Activated CD8-positive, alpha-beta T cell treated with anti-CD3 and anti-CD28 coated beads for 36 hours (primary cell): ENCODE measurements at regions not wholly inside any gene's neighbourhood (a gene's known extent, or its start where the extent isn't known, plus 50 kb on each side); places are given as distances from the start of the nearest gene placed in this dataset.

Experiments used
- ATAC-seq: fragments of 200-7000 bp; cut with Tn5 transposase; one replicate; pipeline ENCODE4 v1.10.0; 2021; ENCODE audit warnings: mild to moderate bottlenecking, moderate library complexity
- CTCF ChIA-PET: fragments of 350-600 bp; sonication (Branson Sonifier 250); formaldehyde crosslinking; loops from one replicate; lab custom pipeline; 2021; ENCODE audit warnings: antibody characterized with exemption; lab: Charles Lee
- POLR2A ChIA-PET: fragments of 350-600 bp; sonication (Branson Sonifier 250); formaldehyde crosslinking; loops from one replicate; lab custom pipeline; 2021; ENCODE audit warnings: antibody characterized with exemption; lab: Charles Lee
- DNase-seq: peaks from one replicate; pipeline ENCODE4 v3.0.0-alpha.2; 2020
- H3K27ac Mint-ChIP-seq: one replicate; pipeline ENCODE4 v1.8.0; 2021; ENCODE audit warnings: mild to moderate bottlenecking, mixed read lengths
- H3K27me3 Mint-ChIP-seq: one replicate; pipeline ENCODE4 v1.8.0; 2021; ENCODE audit warnings: mixed read lengths
- H3K36me3 Mint-ChIP-seq: one replicate; pipeline ENCODE4 v1.8.0; 2021; ENCODE audit warnings: low read depth, mixed read lengths
- H3K4me1 Mint-ChIP-seq: one replicate; pipeline ENCODE4 v1.8.0; 2021; ENCODE audit warnings: low read depth, mixed read lengths
- H3K4me3 Mint-ChIP-seq: one replicate; pipeline ENCODE4 v1.8.0; 2021; ENCODE audit warnings: mild to moderate bottlenecking, moderate library complexity, mixed read lengths
- H3K9me3 Mint-ChIP-seq: one replicate; pipeline ENCODE4 v1.8.0; 2021; ENCODE audit warnings: mixed read lengths
- intact Hi-C: fragments of 100-400 bp; cut with micrococcal nuclease; formaldehyde crosslinking; loops from one replicate; pipeline ENCODE4 v1.10.0; 2022
- TF ChIP-seq, protein P1 (sequence below): fragments of 200-600 bp; IDR thresholded peaks from one replicate; pipeline ENCODE4 v1.8.0; 2022; ENCODE audit warnings: antibody characterized with exemption, mild to moderate bottlenecking

DNA sequence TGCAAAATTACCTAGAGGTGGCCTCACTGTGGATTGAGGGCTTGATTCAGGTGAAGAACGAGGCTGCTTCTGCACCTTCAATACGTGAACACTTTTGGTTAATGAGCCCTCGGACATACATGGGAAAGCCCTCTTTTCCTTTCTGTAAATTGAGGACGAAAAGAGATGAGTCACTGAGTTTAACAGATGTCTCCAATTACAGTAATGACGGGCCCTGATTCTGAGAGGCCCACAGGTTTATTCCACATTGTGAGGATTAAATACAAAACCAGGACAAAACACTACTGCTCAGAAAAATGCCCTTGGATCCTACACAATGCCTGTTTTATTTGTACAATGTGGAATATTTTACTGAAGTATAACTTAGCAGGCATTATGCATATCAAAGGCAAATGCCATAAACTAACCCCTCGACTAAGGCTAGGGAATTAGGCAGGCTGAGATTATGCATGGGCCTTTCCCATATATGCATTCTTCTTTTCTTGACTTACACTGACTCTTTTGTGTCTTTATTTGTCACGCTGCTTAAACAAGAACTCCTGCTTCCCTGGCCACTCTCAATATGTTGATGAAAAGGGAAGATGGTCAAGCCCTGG, 819.9 kb downstream of the OLFM4 start:
- Mint-ChIP-seq H3K9me3 (peaks cover 4% of the 10 kb centered on the region), H3K27ac (no peak overlapping the region), H3K36me3 (no peaks in the 10 kb centered on the region), H3K4me1 (no peaks in the 10 kb centered on the region), H3K4me3 (no peak overlapping the region), H3K27me3 (no peaks in the 10 kb centered on the region)
- CTCF ChIA-PET = no interaction called here
- POLR2A ChIA-PET = no interaction called here
- TF ChIP-seq, protein P1, sequence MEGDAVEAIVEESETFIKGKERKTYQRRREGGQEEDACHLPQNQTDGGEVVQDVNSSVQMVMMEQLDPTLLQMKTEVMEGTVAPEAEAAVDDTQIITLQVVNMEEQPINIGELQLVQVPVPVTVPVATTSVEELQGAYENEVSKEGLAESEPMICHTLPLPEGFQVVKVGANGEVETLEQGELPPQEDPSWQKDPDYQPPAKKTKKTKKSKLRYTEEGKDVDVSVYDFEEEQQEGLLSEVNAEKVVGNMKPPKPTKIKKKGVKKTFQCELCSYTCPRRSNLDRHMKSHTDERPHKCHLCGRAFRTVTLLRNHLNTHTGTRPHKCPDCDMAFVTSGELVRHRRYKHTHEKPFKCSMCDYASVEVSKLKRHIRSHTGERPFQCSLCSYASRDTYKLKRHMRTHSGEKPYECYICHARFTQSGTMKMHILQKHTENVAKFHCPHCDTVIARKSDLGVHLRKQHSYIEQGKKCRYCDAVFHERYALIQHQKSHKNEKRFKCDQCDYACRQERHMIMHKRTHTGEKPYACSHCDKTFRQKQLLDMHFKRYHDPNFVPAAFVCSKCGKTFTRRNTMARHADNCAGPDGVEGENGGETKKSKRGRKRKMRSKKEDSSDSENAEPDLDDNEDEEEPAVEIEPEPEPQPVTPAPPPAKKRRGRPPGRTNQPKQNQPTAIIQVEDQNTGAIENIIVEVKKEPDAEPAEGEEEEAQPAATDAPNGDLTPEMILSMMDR = no peak
- ATAC-seq (no peak), DNase-seq (no peak)
- intact Hi-C loops = no loop called here

DNA sequence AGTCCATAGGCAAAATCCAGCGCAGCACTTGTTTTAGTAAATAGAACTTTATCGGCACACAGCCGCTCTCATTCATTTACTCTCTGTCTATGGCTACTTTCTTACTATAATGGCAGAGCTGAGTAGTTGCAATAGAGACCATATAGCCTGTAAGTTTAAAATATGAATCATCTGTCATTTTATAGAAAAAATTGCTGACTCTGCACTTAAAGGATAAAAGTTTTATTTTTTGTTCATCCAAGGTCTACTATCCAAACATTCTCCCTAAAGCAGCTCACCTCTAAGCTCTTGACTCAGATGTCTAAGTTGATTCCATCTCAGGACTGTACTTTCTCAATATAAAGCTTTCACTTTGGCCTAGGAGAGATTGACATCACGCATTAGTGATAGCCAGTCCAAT, 825.7 kb downstream of the OLFM4 start:
- H3K27me3 Mint-ChIP-seq = no peaks in the 10 kb centered on the region
- ChIA-PET POLR2A (no interaction called here), CTCF (no interaction called here)
- TF ChIP-seq, protein P1 = no peak
- no peaks in the 10 kb centered on the region for H3K36me3 Mint-ChIP-seq
- DNase-seq (no peak), ATAC-seq (no peak)
- H3K9me3 Mint-ChIP-seq = peaks cover 12% of the 10 kb centered on the region
- no peaks in the 10 kb centered on the region for H3K4me1 Mint-ChIP-seq
- H3K4me3 Mint-ChIP-seq = no peak overlapping the region
- intact Hi-C loops = no loop called here
- no peak overlapping the region for H3K27ac Mint-ChIP-seq

- CTCF ChIA-PET = no interaction called here
- H3K36me3 Mint-ChIP-seq = no peaks in the 10 kb centered on the region
- TF ChIP-seq, protein P1 = no peak
Measured at GRCh38 chr13:53856573-53857195, 828.1 kb downstream of the OLFM4 start.

GRCh38 chr13:53863520-53863919, 834.9 kb downstream of the OLFM4 start:
- no peak for DNase-seq
- Mint-ChIP-seq H3K36me3 (no peaks in the 10 kb centered on the region), H3K9me3 (peaks cover 12% of the 10 kb centered on the region), H3K4me3 (no peak overlapping the region), H3K27me3 (no peaks in the 10 kb centered on the region), H3K27ac (no peak overlapping the region), H3K4me1 (no peaks in the 10 kb centered on the region)
- TF ChIP-seq, protein P1 = no peak
- no peak for ATAC-seq
- intact Hi-C loops = no loop called here
- CTCF ChIA-PET = no interaction called here
- POLR2A ChIA-PET = no interaction called here

More at GRCh38 chr13:53856573-53857195, 828.1 kb downstream of the OLFM4 start:
- DNase-seq (no peak), ATAC-seq (no peak)
- Mint-ChIP-seq H3K9me3 (peaks cover 12% of the 10 kb centered on the region), H3K27ac (no peak overlapping the region), H3K4me1 (no peaks in the 10 kb centered on the region), H3K27me3 (no peaks in the 10 kb centered on the region), H3K4me3 (no peak overlapping the region)
- POLR2A ChIA-PET = interaction anchor here (1.0 kb wide), 1 partner anchor 9 kb away, joined by 3 read pairs; no protein-coding TSS in a partner anchor
- intact Hi-C loops = no loop called here

DNA sequence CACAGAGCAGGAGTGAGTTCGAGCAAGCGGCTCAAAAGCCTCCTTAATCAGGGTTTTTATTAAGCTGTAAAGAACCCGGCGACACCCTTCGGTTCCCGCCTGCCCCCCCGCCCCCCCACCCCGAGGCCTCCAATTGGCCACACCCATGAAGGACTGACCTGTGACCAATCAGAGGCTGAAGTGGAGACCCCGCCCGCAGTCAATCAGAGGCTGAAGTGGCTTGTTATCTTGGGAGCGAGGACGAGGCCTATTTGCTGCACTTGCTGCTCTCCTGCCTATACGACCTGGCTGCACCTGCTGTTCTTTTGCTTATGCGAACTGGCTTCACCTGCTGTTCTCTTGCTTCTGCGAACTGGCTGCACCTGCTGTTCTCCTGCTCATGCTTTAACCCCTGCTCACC, 844.9 kb downstream of the OLFM4 start:
- Mint-ChIP-seq H3K4me3 (no peak overlapping the region), H3K27me3 (no peaks in the 10 kb centered on the region), H3K27ac (no peak overlapping the region), H3K9me3 (peaks cover 7% of the 10 kb centered on the region), H3K36me3 (no peaks in the 10 kb centered on the region), H3K4me1 (no peaks in the 10 kb centered on the region)
- CTCF ChIA-PET = no interaction called here
- POLR2A ChIA-PET = no interaction called here
- DNase-seq (no peak), ATAC-seq (no peak)
- TF ChIP-seq, protein P1 = no peak
- intact Hi-C loops = no loop called here
